GM23248 (cell line): ENCODE measurements at regions not wholly inside any gene's neighbourhood (a gene's known extent, or its start where the extent isn't known, plus 50 kb on each side); places are given as distances from the start of the nearest gene placed in this dataset.
A peak's percentile ranks its signal among the peaks of the same experiment; 100 is the strongest.

Experiments
- DNase-seq: peaks from one replicate; pipeline ENCODE4 v3.0.0-alpha.2; 2015
- H2AFZ ChIP-seq: fragments of 200-600 bp; sonication (generic); 2 replicates; pipeline ENCODE4 v1.6.1; 2016; ENCODE audit warnings: antibody characterized with exemption
- H3F3A ChIP-seq: fragments of 200-600 bp; sonication (generic); 2 replicates; pipeline ENCODE4 v1.6.1; 2016; ENCODE audit warnings: mild to moderate bottlenecking, antibody characterized with exemption, mixed run types; ENCODE audit not compliant: insufficient read depth
- H3K27ac ChIP-seq: fragments of 200-600 bp; sonication (generic); 2 replicates; pipeline ENCODE4 v1.5.1; 2016; ENCODE audit warnings: mild to moderate bottlenecking
- H3K27me3 ChIP-seq: fragments of 200-600 bp; sonication (generic); replicated peaks from 2 replicates; pipeline ENCODE4 v1.6.1; 2016; ENCODE audit warnings: mild to moderate bottlenecking; ENCODE audit not compliant: insufficient read depth
- H3K36me3 ChIP-seq: fragments of 200-600 bp; sonication (generic); 2 replicates; pipeline ENCODE4 v1.6.1; 2016; ENCODE audit warnings: low read depth, mild to moderate bottlenecking
- H3K4me1 ChIP-seq: fragments of 200-600 bp; sonication (generic); 2 replicates; pipeline ENCODE4 v1.6.1; 2016; ENCODE audit warnings: mild to moderate bottlenecking; ENCODE audit not compliant: insufficient read depth
- H3K4me2 ChIP-seq: fragments of 200-600 bp; sonication (generic); one replicate; pipeline ENCODE4 v1.6.1; 2016; ENCODE audit warnings: mild to moderate bottlenecking; ENCODE audit not compliant: unreplicated experiment
- H3K4me3 ChIP-seq: fragments of 200-600 bp; sonication (generic); 2 replicates; pipeline ENCODE4 v1.5.1; 2016; ENCODE audit warnings: mild to moderate bottlenecking
- H3K79me2 ChIP-seq: fragments of 200-600 bp; sonication (generic); 2 replicates; pipeline ENCODE4 v1.6.1; 2016; ENCODE audit warnings: mild to moderate bottlenecking; ENCODE audit not compliant: insufficient read depth
- H3K9ac ChIP-seq: fragments of 200-600 bp; sonication (generic); 2 replicates; pipeline ENCODE4 v1.6.1; 2016; ENCODE audit warnings: mild to moderate bottlenecking
- H3K9me2 ChIP-seq: fragments of 200-600 bp; sonication (generic); 2 replicates; pipeline ENCODE4 v1.6.1; 2016; ENCODE audit warnings: mixed run types, mild to moderate bottlenecking, moderate library complexity; ENCODE audit not compliant: insufficient read depth
- H3K9me3 ChIP-seq: fragments of 200-600 bp; sonication (generic); one replicate; pipeline ENCODE4 v1.6.1; 2017; ENCODE audit warnings: low read depth
- H4K20me1 ChIP-seq: fragments of 200-600 bp; sonication (generic); 2 replicates; pipeline ENCODE4 v1.6.0; 2016; ENCODE audit not compliant: insufficient read depth
- EZH2 ChIP-seq: fragments of 200-600 bp; sonication (generic); IDR thresholded peaks from 2 replicates; pipeline ENCODE4 v1.6.1; 2018; ENCODE audit warnings: antibody characterized with exemption, mild to moderate bottlenecking; ENCODE audit not compliant: insufficient read depth, poor library complexity, severe bottlenecking
- EZH2phosphoT487 ChIP-seq: fragments of 200-600 bp; sonication (generic); IDR thresholded peaks from 2 replicates; pipeline ENCODE4 v1.6.1; 2018; ENCODE audit warnings: antibody characterized with exemption, moderate library complexity, mild to moderate bottlenecking, low read depth; ENCODE audit not compliant: insufficient read depth
- WGBS, 2 experiments: methylation state at CpG; one replicate each; pipeline ENCODE4 v1.1.6; 2015 to 2017; ENCODE audit warnings: low lambda C conversion rate in 2 of 2, low coverage in 1 of 2; ENCODE audit errors: missing lambda C conversion rate in 2 of 2; 5-methylcytosine and 5-hydroxymethylcytosine counted together
- in situ Hi-C: fragments of 300-500 bp; cut with MboI; formaldehyde crosslinking; loops from 2 replicates; pipeline ENCODE4 v1.15.0; 2020

DNA sequence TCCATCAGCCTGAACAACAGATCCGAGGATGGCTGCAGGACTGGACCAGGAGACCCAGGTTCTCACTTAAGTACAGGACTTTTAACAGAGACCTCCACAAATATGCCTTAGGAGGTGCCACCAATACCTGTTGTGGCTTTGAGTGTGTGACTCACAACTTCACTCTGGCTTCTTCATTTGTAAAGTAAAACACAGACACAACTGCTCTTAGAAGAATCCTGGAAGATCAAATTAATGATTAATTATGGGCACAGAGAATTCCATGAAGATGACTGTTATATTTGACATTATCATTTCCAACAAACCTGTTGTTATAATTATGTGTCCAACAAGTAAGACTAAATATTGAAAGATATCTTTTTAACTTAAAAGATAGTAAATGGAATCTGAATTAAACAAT is 481.4 kb upstream of the KLHL29 start:
- Histone ChIP-seq H3K27me3 (no peaks in the 10 kb centered on the region), H4K20me1 (no peaks in the 10 kb centered on the region), H3K9me3 (no peaks in the 10 kb centered on the region), H3K4me3 (no peak overlapping the region), H3K4me1 (no peaks in the 10 kb centered on the region), H2AFZ (no peak overlapping the region), H3K36me3 (no peaks in the 10 kb centered on the region), H3K4me2 (no peak overlapping the region), H3K9ac (no peak overlapping the region), H3K79me2 (no peaks in the 10 kb centered on the region), H3K9me2 (no peaks in the 10 kb centered on the region), H3F3A (no peaks in the 10 kb centered on the region), H3K27ac (no peak overlapping the region)
- no peak for DNase-seq
- in situ Hi-C loops, result no loop called here
- TF ChIP-seq EZH2 (no peak), EZH2phosphoT487 (no peak)
- 0 to 4% methylated on average over 1 of the region's 1 CpG for whole genome bisulfite sequencing, 2 experiments

DNA sequence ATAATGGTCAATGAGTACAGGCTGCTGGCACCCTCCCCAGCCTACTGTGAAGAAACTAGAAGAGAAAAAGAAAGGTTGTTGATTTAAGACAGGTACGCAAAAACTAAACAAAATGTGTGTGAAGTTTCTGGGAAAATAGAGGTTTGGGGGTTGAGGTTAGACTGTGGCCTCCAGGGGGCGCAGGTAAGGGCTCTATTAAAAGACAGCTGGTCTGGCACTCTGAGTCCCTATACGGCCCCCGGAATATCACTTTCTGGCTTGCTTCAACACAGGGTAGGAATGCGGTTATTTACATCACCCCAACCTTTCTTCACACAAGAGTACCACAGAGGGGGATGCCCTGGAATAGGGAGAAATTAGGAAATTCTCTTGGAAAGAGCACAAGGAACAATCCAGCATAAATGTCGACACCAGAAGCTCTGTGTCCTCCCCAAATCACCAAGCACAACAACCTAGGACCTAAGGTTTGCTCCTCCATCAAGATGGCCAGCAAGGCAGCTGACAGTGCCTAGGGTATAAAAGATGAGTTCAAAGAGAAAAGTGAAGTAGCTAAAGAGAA is 480.8 kb upstream of the KLHL29 start:
- no peaks in the 10 kb centered on the region for H3K27me3 ChIP-seq
- H3K9ac ChIP-seq, result no peak overlapping the region
- H3K9me2 ChIP-seq, result no peaks in the 10 kb centered on the region
- H2AFZ ChIP-seq, result no peak overlapping the region
- no peak overlapping the region for H3K27ac ChIP-seq
- no peaks in the 10 kb centered on the region for H3K36me3 ChIP-seq
- WGBS, 2 experiments, result 15 to 21% methylated on average over 6 of the region's 6 CpGs
- no peaks in the 10 kb centered on the region for H4K20me1 ChIP-seq
- peak; percentile 44 for DNase-seq
- TF ChIP-seq EZH2 (no peak), EZH2phosphoT487 (no peak)
- no peak overlapping the region for H3K4me2 ChIP-seq
- H3K4me1 ChIP-seq, result no peaks in the 10 kb centered on the region
- H3K9me3 ChIP-seq, result no peaks in the 10 kb centered on the region
- no peaks in the 10 kb centered on the region for H3K79me2 ChIP-seq
- H3K4me3 ChIP-seq, result no peak overlapping the region
- in situ Hi-C loops, result no loop called here
- no peaks in the 10 kb centered on the region for H3F3A ChIP-seq

DNA sequence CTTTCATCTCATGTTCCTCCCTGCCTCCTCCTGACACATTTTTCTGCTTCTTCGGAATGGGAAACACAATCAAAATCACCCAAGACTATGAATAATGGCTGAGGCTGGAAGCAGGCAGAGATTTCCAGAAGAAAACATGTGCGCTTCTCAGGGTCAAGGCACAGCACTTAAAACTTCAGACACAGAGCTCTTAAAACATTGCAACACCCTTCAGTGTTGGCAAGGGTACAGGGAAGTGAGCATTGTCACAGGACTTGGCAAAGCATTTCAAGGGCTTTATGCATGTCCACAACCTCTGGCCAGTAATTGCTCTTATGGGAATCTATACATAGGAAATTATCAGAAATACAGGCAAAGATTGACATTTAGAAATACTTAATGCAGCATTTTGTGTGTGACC is 477.6 kb upstream of the KLHL29 start:
- no peak overlapping the region for H3K27ac ChIP-seq

DNA sequence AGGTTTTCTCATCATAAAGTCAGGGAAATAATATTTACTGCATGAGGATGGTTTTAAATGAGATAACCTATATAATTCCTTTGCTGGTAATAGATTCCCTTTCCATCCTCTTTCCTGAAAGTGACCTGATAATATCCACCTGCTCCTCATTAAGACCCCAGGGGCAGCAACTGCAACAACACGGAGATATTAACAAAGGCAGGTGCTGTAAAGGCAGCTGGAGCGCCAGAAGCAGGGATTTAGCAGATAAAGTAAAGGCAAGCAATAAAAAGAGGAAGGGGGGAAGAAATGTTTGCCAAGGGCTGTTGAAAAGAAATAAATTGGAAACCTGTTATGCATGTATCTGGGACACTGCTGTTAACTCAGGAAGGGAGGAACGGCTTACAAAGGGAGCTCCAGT is 472.6 kb upstream of the KLHL29 start:
- Histone ChIP-seq H3K9ac (no peak overlapping the region), H3K4me2 (no peak overlapping the region), H3K9me2 (no peaks in the 10 kb centered on the region), H3F3A (no peaks in the 10 kb centered on the region), H3K36me3 (no peaks in the 10 kb centered on the region), H3K9me3 (no peaks in the 10 kb centered on the region), H3K4me1 (no peaks in the 10 kb centered on the region), H2AFZ (no peak overlapping the region), H4K20me1 (no peaks in the 10 kb centered on the region), H3K4me3 (no peak overlapping the region), H3K27ac (no peak overlapping the region), H3K79me2 (no peaks in the 10 kb centered on the region), H3K27me3 (no peaks in the 10 kb centered on the region)
- 4 to 8% methylated on average over 3 of the region's 3 CpGs for WGBS, 2 experiments
- TF ChIP-seq EZH2, result no peak
- TF ChIP-seq EZH2phosphoT487, result no peak
- in situ Hi-C loops, result no loop called here
- no peak for DNase-seq

More for the DNA sequence above, 477.6 kb upstream of the KLHL29 start:
- Histone ChIP-seq H3K36me3 (no peaks in the 10 kb centered on the region), H2AFZ (no peak overlapping the region), H3K4me1 (no peaks in the 10 kb centered on the region), H3F3A (no peaks in the 10 kb centered on the region), H3K4me2 (no peak overlapping the region), H3K9me2 (no peaks in the 10 kb centered on the region), H3K27me3 (no peaks in the 10 kb centered on the region), H4K20me1 (no peaks in the 10 kb centered on the region), H3K9ac (no peak overlapping the region), H3K9me3 (no peaks in the 10 kb centered on the region), H3K4me3 (no peak overlapping the region), H3K79me2 (no peaks in the 10 kb centered on the region)
- WGBS, 2 experiments, result 21 to 24% methylated on average over 2 of the region's 2 CpGs
- DNase-seq, result no peak
- in situ Hi-C loops, result no loop called here
- no peak for TF ChIP-seq EZH2
- no peak for TF ChIP-seq EZH2phosphoT487

DNA sequence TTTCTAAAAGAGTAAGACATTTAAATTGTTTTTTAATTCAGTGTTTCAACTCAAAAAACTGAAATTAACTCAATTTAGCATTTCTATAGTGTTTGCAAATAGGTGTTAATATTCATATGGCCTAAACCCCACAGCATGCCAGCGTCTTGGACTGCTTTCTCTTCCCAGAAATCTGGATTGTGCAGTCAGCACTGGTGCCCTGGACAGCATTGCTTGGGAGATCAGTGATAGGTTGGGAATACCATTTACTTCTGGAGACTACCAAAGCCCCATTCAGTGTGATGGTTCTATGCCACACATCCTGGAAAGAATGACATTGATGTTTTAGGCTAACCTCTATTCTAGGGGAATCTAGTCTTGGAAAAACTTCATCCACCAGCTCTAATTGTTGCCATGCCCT is 455.0 kb upstream of the KLHL29 start:
- no peak overlapping the region for H3K27ac ChIP-seq
- H3K9ac ChIP-seq, result no peak overlapping the region
- in situ Hi-C loops, result no loop called here
- H2AFZ ChIP-seq, result no peak overlapping the region
- H3K4me3 ChIP-seq, result no peak overlapping the region
- DNase-seq, result no peak
- 0 to 7% methylated on average over 1 of the region's 1 CpG for WGBS, 2 experiments
- no peaks in the 10 kb centered on the region for H3K27me3 ChIP-seq
- no peaks in the 10 kb centered on the region for H4K20me1 ChIP-seq
- H3K4me2 ChIP-seq, result no peak overlapping the region
- H3K79me2 ChIP-seq, result no peaks in the 10 kb centered on the region
- no peak for TF ChIP-seq EZH2phosphoT487
- H3K9me2 ChIP-seq, result no peaks in the 10 kb centered on the region
- H3K4me1 ChIP-seq, result no peaks in the 10 kb centered on the region
- no peaks in the 10 kb centered on the region for H3F3A ChIP-seq
- H3K36me3 ChIP-seq, result no peaks in the 10 kb centered on the region
- H3K9me3 ChIP-seq, result no peaks in the 10 kb centered on the region
